SK-N-SH treated with all-trans-retinoic acid at 6 μM for 48 hours (cell line): ENCODE measurements at regions not wholly inside any gene's neighbourhood (a gene's known extent, or its start where the extent isn't known, plus 50 kb on each side); places are given as distances from the start of the nearest gene placed in this dataset.

Experiments
- ATAC-seq: fragments of 200-7000 bp; cut with Tn5 transposase; 3 replicates; pipeline ENCODE4 v1.9.1; 2020; ENCODE audit warnings: mild to moderate bottlenecking, moderate library complexity
- ARNTL ChIP-seq: fragments of 450-650 bp; formaldehyde crosslinking; IDR thresholded peaks from 2 replicates; pipeline ENCODE4 v1.5.0; 2020; ENCODE audit warnings: low read depth, mild to moderate bottlenecking, moderate library complexity, borderline replicate concordance
- BACH2 ChIP-seq: fragments of 250-450 bp; sonication (Bioruptor Pico); IDR thresholded peaks from 2 replicates; pipeline ENCODE4 v1.9.0; 2021; ENCODE audit warnings: mild to moderate bottlenecking, borderline replicate concordance
- CSDC2 ChIP-seq: fragments of 250-450 bp; sonication (Bioruptor Pico); IDR thresholded peaks from 2 replicates; pipeline ENCODE4 v1.5.0; 2020; ENCODE audit warnings: mild to moderate bottlenecking, moderate library complexity
- ESRRG ChIP-seq: fragments of 250-450 bp; sonication (Bioruptor Pico); IDR thresholded peaks from 2 replicates; pipeline ENCODE4 v1.6.1; 2021; ENCODE audit warnings: mild to moderate bottlenecking
- ISL1 ChIP-seq: fragments of 250-450 bp; sonication (Bioruptor Pico); IDR thresholded peaks from 2 replicates; pipeline ENCODE4 v2.1.2; 2022; ENCODE audit warnings: mild to moderate bottlenecking, moderate library complexity
- OSR1 ChIP-seq: fragments of 250-450 bp; sonication (Bioruptor Pico); IDR thresholded peaks from 2 replicates; pipeline ENCODE4 v1.8.0; 2022; ENCODE audit warnings: moderate library complexity, mild to moderate bottlenecking, inconsistent platforms
- PPARA ChIP-seq: fragments of 250-450 bp; sonication (Bioruptor Pico); IDR thresholded peaks from 2 replicates; pipeline ENCODE4 v1.5.0; 2020; ENCODE audit warnings: mild to moderate bottlenecking, borderline replicate concordance
- RARB ChIP-seq: fragments of 250-450 bp; sonication (Bioruptor Pico); IDR thresholded peaks from 2 replicates; pipeline ENCODE4 v1.8.0; 2021; ENCODE audit warnings: mild to moderate bottlenecking, moderate library complexity
- SNAI2 ChIP-seq: fragments of 250-450 bp; sonication (Bioruptor Pico); IDR thresholded peaks from 2 replicates; pipeline ENCODE4 v1.5.0; 2020; ENCODE audit warnings: mild to moderate bottlenecking, moderate library complexity
- TCF4 ChIP-seq: fragments of 250-450 bp; sonication (Bioruptor Pico); IDR thresholded peaks from 2 replicates; pipeline ENCODE4 v1.8.0; 2021; ENCODE audit warnings: mild to moderate bottlenecking, moderate library complexity, borderline replicate concordance
- TOX ChIP-seq: fragments of 250-450 bp; sonication (Bioruptor Pico); IDR thresholded peaks from 2 replicates; pipeline ENCODE4 v1.8.0; 2021; ENCODE audit warnings: mild to moderate bottlenecking, moderate library complexity, borderline replicate concordance
- ZC3H10 ChIP-seq: fragments of 250-450 bp; sonication (Bioruptor Pico); IDR thresholded peaks from 2 replicates; pipeline ENCODE4 v1.5.1; 2021; ENCODE audit warnings: mild to moderate bottlenecking, moderate library complexity
- ZFP3 ChIP-seq: fragments of 250-450 bp; sonication (Bioruptor Pico); IDR thresholded peaks from 2 replicates; pipeline ENCODE4 v1.5.0; 2020; ENCODE audit warnings: mild to moderate bottlenecking, moderate library complexity
- ZFP30 ChIP-seq: fragments of 450-650 bp; formaldehyde crosslinking; IDR thresholded peaks from 2 replicates; pipeline ENCODE4 v1.5.0; 2022; ENCODE audit warnings: mild to moderate bottlenecking, moderate library complexity
- ZNF565 ChIP-seq: fragments of 450-650 bp; formaldehyde crosslinking; conservative IDR thresholded peaks from 2 replicates; pipeline ENCODE4 v1.5.0; 2020; ENCODE audit warnings: low read depth, mild to moderate bottlenecking, moderate library complexity
- ZNF70 ChIP-seq: fragments of 450-650 bp; formaldehyde crosslinking; IDR thresholded peaks from 2 replicates; pipeline ENCODE4 v1.5.0; 2020; ENCODE audit warnings: mild to moderate bottlenecking, moderate library complexity
- ZNF8 ChIP-seq: fragments of 450-650 bp; formaldehyde crosslinking; IDR thresholded peaks from 2 replicates; pipeline ENCODE4 v1.5.0; 2020; ENCODE audit warnings: mild to moderate bottlenecking, moderate library complexity
- TF ChIP-seq, protein P1 (sequence below): fragments of 250-450 bp; sonication (Bioruptor Pico); IDR thresholded peaks from 2 replicates; pipeline ENCODE4 v1.8.0; 2020; ENCODE audit warnings: mild to moderate bottlenecking, moderate library complexity, borderline replicate concordance
- TF ChIP-seq, protein P2 (sequence below): fragments of 250-450 bp; sonication (Bioruptor Pico); IDR thresholded peaks from 2 replicates; pipeline ENCODE4 v1.5.1; 2020; ENCODE audit warnings: low read depth, mild to moderate bottlenecking, moderate library complexity
- TF ChIP-seq, protein P3 (sequence below): fragments of 250-450 bp; sonication (Bioruptor Pico); IDR thresholded peaks from 2 replicates; pipeline ENCODE4 v1.8.0; 2021; ENCODE audit warnings: low read depth, mild to moderate bottlenecking, moderate library complexity, borderline replicate concordance
- TF ChIP-seq, protein P4 (sequence below): fragments of 250-450 bp; sonication (Bioruptor Pico); IDR thresholded peaks from 2 replicates; pipeline ENCODE4 v1.5.1; 2021; ENCODE audit warnings: mild to moderate bottlenecking, moderate library complexity
- TF ChIP-seq, protein P5 (sequence below): fragments of 250-450 bp; sonication (Bioruptor Pico); IDR thresholded peaks from 2 replicates; pipeline ENCODE4 v1.5.0; 2020; ENCODE audit warnings: mild to moderate bottlenecking, moderate library complexity

DNA sequence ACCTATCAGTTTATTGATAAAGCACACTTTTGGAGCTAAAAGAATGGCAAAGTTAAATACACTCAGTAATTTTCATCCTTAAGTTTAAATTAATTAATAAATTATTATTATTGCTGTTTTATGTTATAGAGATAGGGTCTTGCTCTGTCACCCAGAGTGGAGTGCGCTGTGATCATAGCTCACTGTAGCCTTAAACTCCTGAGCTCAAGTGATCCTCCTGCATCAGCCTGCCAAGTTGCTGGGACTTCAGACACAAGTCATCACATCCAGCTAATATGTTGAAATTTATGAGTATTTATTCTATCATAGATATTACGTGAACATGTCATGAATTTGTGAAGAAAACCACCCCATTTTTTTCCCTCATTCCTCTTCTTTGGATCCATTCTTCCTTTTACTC, 64.2 kb downstream of the GJA1 start:
- no peak for TF ChIP-seq ZFP30 (CRISPR knock-in tag)
- no peak for TF ChIP-seq TCF4
- TF ChIP-seq SNAI2, result no peak
- TF ChIP-seq CSDC2 (CRISPR knock-in tag), result no peak
- no peak for TF ChIP-seq ESRRG
- no peak for TF ChIP-seq ZNF70 (CRISPR knock-in tag)
- no peak for TF ChIP-seq ARNTL (CRISPR knock-in tag)
- TF ChIP-seq ZFP3 (CRISPR knock-in tag), result no peak
- TF ChIP-seq, protein P1, sequence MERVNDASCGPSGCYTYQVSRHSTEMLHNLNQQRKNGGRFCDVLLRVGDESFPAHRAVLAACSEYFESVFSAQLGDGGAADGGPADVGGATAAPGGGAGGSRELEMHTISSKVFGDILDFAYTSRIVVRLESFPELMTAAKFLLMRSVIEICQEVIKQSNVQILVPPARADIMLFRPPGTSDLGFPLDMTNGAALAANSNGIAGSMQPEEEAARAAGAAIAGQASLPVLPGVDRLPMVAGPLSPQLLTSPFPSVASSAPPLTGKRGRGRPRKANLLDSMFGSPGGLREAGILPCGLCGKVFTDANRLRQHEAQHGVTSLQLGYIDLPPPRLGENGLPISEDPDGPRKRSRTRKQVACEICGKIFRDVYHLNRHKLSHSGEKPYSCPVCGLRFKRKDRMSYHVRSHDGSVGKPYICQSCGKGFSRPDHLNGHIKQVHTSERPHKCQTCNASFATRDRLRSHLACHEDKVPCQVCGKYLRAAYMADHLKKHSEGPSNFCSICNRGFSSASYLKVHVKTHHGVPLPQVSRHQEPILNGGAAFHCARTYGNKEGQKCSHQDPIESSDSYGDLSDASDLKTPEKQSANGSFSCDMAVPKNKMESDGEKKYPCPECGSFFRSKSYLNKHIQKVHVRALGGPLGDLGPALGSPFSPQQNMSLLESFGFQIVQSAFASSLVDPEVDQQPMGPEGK (CRISPR knock-in tag), result no peak
- TF ChIP-seq PPARA (CRISPR knock-in tag), result no peak
- TF ChIP-seq TOX (CRISPR knock-in tag), result no peak
- no peak for TF ChIP-seq ZC3H10 (CRISPR knock-in tag)
- TF ChIP-seq, all 23 proteins: peak for 0
- no peak for ATAC-seq

DNA sequence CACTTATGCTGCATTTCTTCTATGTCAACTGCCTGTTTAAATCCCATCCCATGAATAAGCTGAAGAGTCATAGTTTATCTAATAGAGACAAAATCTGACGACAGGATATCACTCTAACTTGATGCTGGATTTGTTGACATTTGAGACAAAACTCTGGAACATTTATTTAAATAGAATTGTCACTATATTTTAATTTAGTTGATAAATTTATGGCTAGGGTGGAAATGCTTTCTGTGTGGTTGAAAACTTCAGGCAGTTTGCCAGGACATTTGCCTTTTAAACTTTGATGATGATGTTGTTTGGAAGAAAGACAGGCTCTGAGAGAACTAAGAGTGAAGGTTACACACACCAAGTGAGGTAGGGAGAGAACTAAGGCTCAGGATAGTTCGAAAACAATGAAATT, 68.1 kb downstream of the GJA1 start:
- peak; percentile 55 for ATAC-seq

More for the DNA sequence above, 68.1 kb downstream of the GJA1 start:
- no peak for TF ChIP-seq ZNF8 (CRISPR knock-in tag)
- no peak for TF ChIP-seq PPARA (CRISPR knock-in tag)
- peak; percentile 70; the same call in 1 of the 2 replicates for TF ChIP-seq ZC3H10 (CRISPR knock-in tag)
- peak; percentile 86 for TF ChIP-seq ISL1 (CRISPR knock-in tag)
- no peak for TF ChIP-seq SNAI2
- TF ChIP-seq RARB, result no peak
- TF ChIP-seq ZNF565 (CRISPR knock-in tag), result no peak
- TF ChIP-seq BACH2, result no peak
- TF ChIP-seq TOX (CRISPR knock-in tag), result 0 out of 2 replicates have a peak, but pooled peaks have one; percentile 25
- TF ChIP-seq, protein P2, sequence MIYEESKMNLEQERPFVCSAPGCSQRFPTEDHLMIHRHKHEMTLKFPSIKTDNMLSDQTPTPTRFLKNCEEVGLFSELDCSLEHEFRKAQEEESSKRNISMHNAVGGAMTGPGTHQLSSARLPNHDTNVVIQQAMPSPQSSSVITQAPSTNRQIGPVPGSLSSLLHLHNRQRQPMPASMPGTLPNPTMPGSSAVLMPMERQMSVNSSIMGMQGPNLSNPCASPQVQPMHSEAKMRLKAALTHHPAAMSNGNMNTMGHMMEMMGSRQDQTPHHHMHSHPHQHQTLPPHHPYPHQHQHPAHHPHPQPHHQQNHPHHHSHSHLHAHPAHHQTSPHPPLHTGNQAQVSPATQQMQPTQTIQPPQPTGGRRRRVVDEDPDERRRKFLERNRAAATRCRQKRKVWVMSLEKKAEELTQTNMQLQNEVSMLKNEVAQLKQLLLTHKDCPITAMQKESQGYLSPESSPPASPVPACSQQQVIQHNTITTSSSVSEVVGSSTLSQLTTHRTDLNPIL, result no peak
- TF ChIP-seq, protein P3, sequence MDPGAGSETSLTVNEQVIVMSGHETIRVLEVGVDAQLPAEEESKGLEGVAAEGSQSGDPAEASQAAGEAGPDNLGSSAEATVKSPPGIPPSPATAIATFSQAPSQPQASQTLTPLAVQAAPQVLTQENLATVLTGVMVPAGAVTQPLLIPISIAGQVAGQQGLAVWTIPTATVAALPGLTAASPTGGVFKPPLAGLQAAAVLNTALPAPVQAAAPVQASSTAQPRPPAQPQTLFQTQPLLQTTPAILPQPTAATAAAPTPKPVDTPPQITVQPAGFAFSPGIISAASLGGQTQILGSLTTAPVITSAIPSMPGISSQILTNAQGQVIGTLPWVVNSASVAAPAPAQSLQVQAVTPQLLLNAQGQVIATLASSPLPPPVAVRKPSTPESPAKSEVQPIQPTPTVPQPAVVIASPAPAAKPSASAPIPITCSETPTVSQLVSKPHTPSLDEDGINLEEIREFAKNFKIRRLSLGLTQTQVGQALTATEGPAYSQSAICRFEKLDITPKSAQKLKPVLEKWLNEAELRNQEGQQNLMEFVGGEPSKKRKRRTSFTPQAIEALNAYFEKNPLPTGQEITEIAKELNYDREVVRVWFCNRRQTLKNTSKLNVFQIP (CRISPR knock-in tag), result 0 out of 2 replicates have a peak, but pooled peaks have one; percentile 37
- TF ChIP-seq, protein P4, sequence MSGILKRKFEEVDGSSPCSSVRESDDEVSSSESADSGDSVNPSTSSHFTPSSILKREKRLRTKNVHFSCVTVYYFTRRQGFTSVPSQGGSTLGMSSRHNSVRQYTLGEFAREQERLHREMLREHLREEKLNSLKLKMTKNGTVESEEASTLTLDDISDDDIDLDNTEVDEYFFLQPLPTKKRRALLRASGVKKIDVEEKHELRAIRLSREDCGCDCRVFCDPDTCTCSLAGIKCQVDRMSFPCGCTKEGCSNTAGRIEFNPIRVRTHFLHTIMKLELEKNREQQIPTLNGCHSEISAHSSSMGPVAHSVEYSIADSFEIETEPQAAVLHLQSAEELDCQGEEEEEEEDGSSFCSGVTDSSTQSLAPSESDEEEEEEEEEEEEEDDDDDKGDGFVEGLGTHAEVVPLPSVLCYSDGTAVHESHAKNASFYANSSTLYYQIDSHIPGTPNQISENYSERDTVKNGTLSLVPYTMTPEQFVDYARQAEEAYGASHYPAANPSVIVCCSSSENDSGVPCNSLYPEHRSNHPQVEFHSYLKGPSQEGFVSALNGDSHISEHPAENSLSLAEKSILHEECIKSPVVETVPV (CRISPR knock-in tag), result no peak
- TF ChIP-seq, protein P5, sequence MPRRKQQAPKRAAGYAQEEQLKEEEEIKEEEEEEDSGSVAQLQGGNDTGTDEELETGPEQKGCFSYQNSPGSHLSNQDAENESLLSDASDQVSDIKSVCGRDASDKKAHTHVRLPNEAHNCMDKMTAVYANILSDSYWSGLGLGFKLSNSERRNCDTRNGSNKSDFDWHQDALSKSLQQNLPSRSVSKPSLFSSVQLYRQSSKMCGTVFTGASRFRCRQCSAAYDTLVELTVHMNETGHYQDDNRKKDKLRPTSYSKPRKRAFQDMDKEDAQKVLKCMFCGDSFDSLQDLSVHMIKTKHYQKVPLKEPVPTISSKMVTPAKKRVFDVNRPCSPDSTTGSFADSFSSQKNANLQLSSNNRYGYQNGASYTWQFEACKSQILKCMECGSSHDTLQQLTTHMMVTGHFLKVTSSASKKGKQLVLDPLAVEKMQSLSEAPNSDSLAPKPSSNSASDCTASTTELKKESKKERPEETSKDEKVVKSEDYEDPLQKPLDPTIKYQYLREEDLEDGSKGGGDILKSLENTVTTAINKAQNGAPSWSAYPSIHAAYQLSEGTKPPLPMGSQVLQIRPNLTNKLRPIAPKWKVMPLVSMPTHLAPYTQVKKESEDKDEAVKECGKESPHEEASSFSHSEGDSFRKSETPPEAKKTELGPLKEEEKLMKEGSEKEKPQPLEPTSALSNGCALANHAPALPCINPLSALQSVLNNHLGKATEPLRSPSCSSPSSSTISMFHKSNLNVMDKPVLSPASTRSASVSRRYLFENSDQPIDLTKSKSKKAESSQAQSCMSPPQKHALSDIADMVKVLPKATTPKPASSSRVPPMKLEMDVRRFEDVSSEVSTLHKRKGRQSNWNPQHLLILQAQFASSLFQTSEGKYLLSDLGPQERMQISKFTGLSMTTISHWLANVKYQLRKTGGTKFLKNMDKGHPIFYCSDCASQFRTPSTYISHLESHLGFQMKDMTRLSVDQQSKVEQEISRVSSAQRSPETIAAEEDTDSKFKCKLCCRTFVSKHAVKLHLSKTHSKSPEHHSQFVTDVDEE (CRISPR knock-in tag), result no peak
- no peak for TF ChIP-seq OSR1 (CRISPR knock-in tag)
- no peak for TF ChIP-seq ESRRG
- TF ChIP-seq TCF4, result no peak
- TF ChIP-seq, all 23 proteins: peak for 4
